T-cell (primary cell): ENCODE measurements at regions not wholly inside any gene's neighbourhood (a gene's known extent, or its start where the extent isn't known, plus 50 kb on each side); places are given as distances from the start of the nearest gene placed in this dataset.

ENCODE experiments used
- ATAC-seq, 4 experiments: fragments of 200-7000 bp in 3 of 4; fragments of 150-1000 bp in 1 of 4; cut with Tn5 transposase; replicated peaks in 1 of 4; 1 replicate in 3 of 4; 2 replicates in 1 of 4; pipeline ENCODE4 v1.10.0; 2021; ENCODE audit warnings: moderate library complexity in 3 of 4, mild to moderate bottlenecking in 2 of 4, moderate number of reproducible peaks in 1 of 4
- CTCF ChIA-PET, 2 donors: fragments of 300-600 bp; sonication (Branson Sonifier 250); formaldehyde crosslinking; loops; one replicate each; lab custom pipeline; 2022; ENCODE audit warnings: antibody characterized with exemption in 2 of 2; lab: Charles Lee
- POLR2A ChIA-PET, 2 donors: fragments of 300-600 bp; sonication (Branson Sonifier 250); formaldehyde crosslinking; loops; one replicate each; lab custom pipeline; 2022; ENCODE audit warnings: antibody characterized with exemption in 2 of 2; lab: Charles Lee
- DNase-seq, 35 experiments: peaks; one replicate each; pipeline versions ENCODE4 v3.0.0 to v3.0.0-alpha.2; 2013 to 2023
- H3K27ac ChIP-seq: one replicate; pipeline ENCODE4 v1.5.1; 2013; ENCODE audit warnings: low read length
- H3K27me3 ChIP-seq, 2 experiments: replicated peaks in 1 of 2; 1 replicate in 1 of 2; 2 replicates in 1 of 2; pipeline versions ENCODE4 v1.6.1 to v1.7.0; 2013; ENCODE audit warnings: low read length in 1 of 2, mixed read lengths in 1 of 2; ENCODE audit not compliant: control insufficient read depth in 2 of 2, insufficient read depth in 2 of 2; ENCODE audit errors: extremely low read depth in 1 of 2
- H3K36me3 ChIP-seq, 2 donors: 1 replicate in 1 of 2; 2 replicates in 1 of 2; pipeline versions ENCODE4 v1.6.1 to v1.7.0; 2013; ENCODE audit warnings: low read length in 1 of 2; ENCODE audit not compliant: control insufficient read depth in 2 of 2, insufficient read depth in 1 of 2; ENCODE audit errors: extremely low read depth in 1 of 2
- H3K4me1 ChIP-seq, 2 experiments: 1 replicate in 1 of 2; 2 replicates in 1 of 2; pipeline versions ENCODE4 v1.6.1 to v1.7.0; 2013; ENCODE audit warnings: low read length in 2 of 2, mixed read lengths in 1 of 2; ENCODE audit not compliant: insufficient read depth in 2 of 2, control insufficient read depth in 1 of 2; ENCODE audit errors: extremely low read depth in 1 of 2
- H3K4me3 ChIP-seq, 2 donors: 1 replicate in 1 of 2; 2 replicates in 1 of 2; pipeline versions ENCODE4 v1.5.1 to v1.7.0; 2013; ENCODE audit warnings: mild to moderate bottlenecking in 2 of 2, low read length in 1 of 2, moderate library complexity in 1 of 2; ENCODE audit not compliant: control insufficient read depth in 1 of 2; ENCODE audit errors: extremely low read depth in 1 of 2
- H3K9me3 ChIP-seq: 2 replicates; pipeline ENCODE4 v1.7.0; 2013
- H3K27ac Mint-ChIP-seq, 2 donors: one replicate each; pipeline ENCODE4 v1.8.0; 2020 to 2021; ENCODE audit warnings: mild to moderate bottlenecking in 2 of 2, mixed read lengths in 2 of 2
- H3K27me3 Mint-ChIP-seq, 2 donors: one replicate each; pipeline ENCODE4 v1.8.0; 2021 to 2022; ENCODE audit warnings: mixed read lengths in 2 of 2
- H3K36me3 Mint-ChIP-seq: one replicate; pipeline ENCODE4 v1.8.0; 2021; ENCODE audit warnings: mixed read lengths
- H3K4me1 Mint-ChIP-seq, 3 donors: one replicate each; pipeline ENCODE4 v1.8.0; 2020 to 2022; ENCODE audit warnings: mixed read lengths in 3 of 3, mild to moderate bottlenecking in 1 of 3
- H3K4me3 Mint-ChIP-seq, 3 donors: one replicate each; pipeline ENCODE4 v1.8.0; 2020 to 2022; ENCODE audit warnings: mild to moderate bottlenecking in 3 of 3, mixed read lengths in 3 of 3, moderate library complexity in 3 of 3
- H3K9me3 Mint-ChIP-seq, 3 donors: one replicate each; pipeline ENCODE4 v1.8.0; 2020 to 2022; ENCODE audit warnings: mixed read lengths in 3 of 3
- WGBS: methylation state at CpG from one replicate; pipeline ENCODE4 v1.1.5; 2013; ENCODE audit warnings: missing lambda C conversion rate; ENCODE audit not compliant: insufficient coverage; 5-methylcytosine and 5-hydroxymethylcytosine counted together

DNA sequence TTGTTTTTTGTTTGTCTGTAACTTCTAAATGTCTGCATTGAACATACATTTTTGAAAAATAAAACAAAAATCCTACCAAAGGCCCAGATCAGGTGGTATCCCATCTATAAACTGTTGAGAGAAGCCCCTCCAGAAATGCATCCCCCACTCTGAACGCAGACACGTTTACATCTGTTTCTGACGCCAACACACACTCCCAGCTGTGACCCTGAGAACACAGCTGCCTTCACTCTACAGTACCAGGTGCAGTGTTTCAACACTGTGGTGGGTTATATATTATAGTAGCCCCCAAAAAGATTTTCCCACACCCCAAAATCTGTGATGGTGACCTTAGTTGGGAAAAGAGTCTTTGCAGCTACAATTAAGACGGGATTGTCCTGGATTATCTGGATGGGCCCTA, 199.1 kb upstream of the JARID2 start:
- no peaks in the 10 kb centered on the region for H3K9me3 ChIP-seq
- H3K9me3 Mint-ChIP-seq: no peaks in the 10 kb centered on the region
- ATAC-seq: no peak
- 100% methylated on average over 1 of the region's 4 CpGs for WGBS
- H3K4me3 ChIP-seq: no peak overlapping the region
- H3K4me1 ChIP-seq: no peaks in the 10 kb centered on the region
- no peak overlapping the region for H3K27ac ChIP-seq
- no peaks in the 10 kb centered on the region for H3K36me3 Mint-ChIP-seq
- ChIA-PET CTCF (no interaction called here), POLR2A (no interaction called here)
- no peak overlapping the region for H3K4me3 Mint-ChIP-seq
- H3K27me3 Mint-ChIP-seq: no peaks in the 10 kb centered on the region
- H3K27me3 ChIP-seq: no peaks in the 10 kb centered on the region
- H3K27ac Mint-ChIP-seq: no peak overlapping the region
- DNase-seq: no peak
- H3K4me1 Mint-ChIP-seq: no peaks in the 10 kb centered on the region
- no peaks in the 10 kb centered on the region for H3K36me3 ChIP-seq

DNA sequence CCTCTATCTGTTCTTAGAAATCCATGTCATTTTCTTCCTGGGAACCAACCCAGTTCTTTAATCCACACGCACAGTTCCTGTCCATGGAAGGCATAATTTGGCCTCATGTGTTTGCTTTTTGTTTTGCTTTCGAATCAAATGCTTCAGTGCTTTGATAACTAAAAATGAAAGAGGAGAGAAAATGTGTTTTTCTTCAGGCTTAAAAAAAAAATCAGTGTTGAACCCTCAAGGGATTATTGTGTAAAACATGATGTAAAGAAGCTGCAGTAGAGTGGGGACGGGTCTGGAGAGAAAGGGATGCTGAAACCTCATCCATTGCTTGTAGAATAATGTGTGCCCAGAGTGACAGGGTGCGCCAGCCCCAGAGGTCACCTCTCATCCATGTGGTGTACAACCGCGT, 197.5 kb upstream of the JARID2 start:
- no peak overlapping the region for H3K4me3 ChIP-seq
- Mint-ChIP-seq H3K27me3 (no peaks in the 10 kb centered on the region), H3K4me3 (no peak overlapping the region), H3K27ac (no peak overlapping the region), H3K4me1 (no peaks in the 10 kb centered on the region), H3K9me3 (no peaks in the 10 kb centered on the region), H3K36me3 (no peaks in the 10 kb centered on the region)
- H3K27me3 ChIP-seq: no peaks in the 10 kb centered on the region
- ATAC-seq (no peak), DNase-seq (no peak)
- no peaks in the 10 kb centered on the region for H3K36me3 ChIP-seq
- POLR2A ChIA-PET: no interaction called here
- CTCF ChIA-PET: no interaction called here
- 96% methylated on average over 5 of the region's 6 CpGs for WGBS
- no peak overlapping the region for H3K27ac ChIP-seq
- no peaks in the 10 kb centered on the region for H3K9me3 ChIP-seq
- H3K4me1 ChIP-seq: no peaks in the 10 kb centered on the region

DNA sequence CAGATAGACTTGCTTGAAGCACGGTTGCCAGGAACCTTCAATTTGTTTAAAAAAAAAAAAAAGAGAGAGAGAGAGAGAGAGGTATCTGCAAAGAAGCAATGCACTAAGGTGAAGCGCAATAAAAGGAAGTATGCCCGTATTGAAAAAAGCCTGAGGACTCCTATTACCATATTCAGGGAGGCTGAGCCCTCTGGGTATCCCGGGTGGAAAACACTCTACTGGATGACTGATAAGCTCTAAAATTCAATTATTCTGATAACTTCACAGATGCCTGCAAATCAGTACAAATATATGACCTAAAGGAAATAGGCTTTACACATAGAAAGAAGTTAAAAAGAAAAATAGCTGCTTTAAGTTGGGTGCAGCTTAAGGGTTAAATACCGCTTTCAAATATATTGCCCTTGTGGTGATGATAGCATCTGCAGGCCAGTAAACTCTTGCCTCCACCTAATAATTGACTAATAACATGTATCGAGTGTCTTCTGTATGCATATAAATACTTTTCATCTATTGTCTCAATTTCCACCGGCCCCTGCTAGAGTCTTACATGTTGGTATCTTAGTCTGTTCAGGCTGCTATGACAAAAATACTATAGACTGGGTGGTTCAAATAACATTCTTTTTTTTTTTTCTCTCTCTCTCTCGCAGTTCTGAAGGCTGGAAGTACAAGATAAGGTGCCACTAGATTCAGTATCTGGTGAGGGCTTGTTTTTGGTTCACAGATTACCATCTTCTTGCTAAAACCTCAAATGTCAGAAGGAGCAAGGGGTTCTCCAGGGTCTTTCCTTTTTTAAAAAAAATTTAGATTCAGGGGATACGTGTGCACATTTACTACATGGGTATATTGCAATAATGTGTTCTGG, 187.4 kb upstream of the JARID2 start:
- H3K9me3 Mint-ChIP-seq: peaks cover 0 to 6% (median 0%) of the 10 kb centered on the region in 3 donors
- no peak overlapping the region for H3K27ac Mint-ChIP-seq
- Histone ChIP-seq H3K27me3 (no peaks in the 10 kb centered on the region), H3K4me1 (no peaks in the 10 kb centered on the region), H3K27ac (no peak overlapping the region), H3K36me3 (no peaks in the 10 kb centered on the region), H3K4me3 (no peak overlapping the region), H3K9me3 (no peaks in the 10 kb centered on the region)
- H3K36me3 Mint-ChIP-seq: no peaks in the 10 kb centered on the region
- H3K4me1 Mint-ChIP-seq: peaks cover 0 to 5% (median 0%) of the 10 kb centered on the region in 3 donors
- DNase-seq (no peak), ATAC-seq (no peak)
- CTCF ChIA-PET: no interaction called here
- H3K27me3 Mint-ChIP-seq: no peaks in the 10 kb centered on the region
- POLR2A ChIA-PET: no interaction called here
- H3K4me3 Mint-ChIP-seq: no peak overlapping the region
- WGBS: 0% methylated on average over 1 of the region's 9 CpGs

DNA sequence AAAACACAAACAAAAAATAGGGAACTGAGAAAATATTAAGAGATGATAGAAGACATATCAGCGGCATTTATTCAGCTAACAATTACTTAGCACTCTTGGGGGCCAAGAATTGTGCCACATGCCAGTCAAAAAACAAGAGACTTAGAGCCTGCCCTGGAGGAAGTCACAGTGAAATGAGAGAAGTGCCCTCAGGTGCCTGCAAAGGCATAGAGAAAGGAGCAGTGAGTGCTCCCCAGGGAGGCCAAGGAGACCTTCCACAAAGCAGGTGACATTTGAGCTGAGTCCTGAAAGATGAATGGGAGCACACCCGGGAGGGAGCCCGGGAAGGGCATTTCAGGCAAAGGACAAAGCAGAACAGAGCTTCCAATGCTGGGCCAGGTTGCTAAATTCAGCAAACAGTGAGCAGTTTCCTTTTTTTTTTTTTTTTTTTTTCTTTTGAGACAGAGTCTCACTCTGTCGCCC, 184.7 kb upstream of the JARID2 start:
- Mint-ChIP-seq H3K36me3 (no peaks in the 10 kb centered on the region), H3K4me1 (peaks cover 0 to 5% (median 0%) of the 10 kb centered on the region in 3 donors), H3K4me3 (no peak overlapping the region), H3K27ac (no peak overlapping the region), H3K9me3 (peaks cover 0 to 6% (median 0%) of the 10 kb centered on the region in 3 donors), H3K27me3 (no peaks in the 10 kb centered on the region)
- Histone ChIP-seq H3K4me1 (no peaks in the 10 kb centered on the region), H3K27ac (no peak overlapping the region), H3K36me3 (no peaks in the 10 kb centered on the region), H3K4me3 (no peak overlapping the region), H3K9me3 (no peaks in the 10 kb centered on the region), H3K27me3 (no peaks in the 10 kb centered on the region)
- DNase-seq (no peak), ATAC-seq (no peak)
- ChIA-PET POLR2A (no interaction called here), CTCF (interaction anchor here in 1 of 2 donors (0.7 kb wide), 1 partner anchor 132 kb away, joined by 3 read pairs; no protein-coding TSS in a partner anchor)
- WGBS: no CpG with 5 or more reads among the region's 4 CpGs

DNA sequence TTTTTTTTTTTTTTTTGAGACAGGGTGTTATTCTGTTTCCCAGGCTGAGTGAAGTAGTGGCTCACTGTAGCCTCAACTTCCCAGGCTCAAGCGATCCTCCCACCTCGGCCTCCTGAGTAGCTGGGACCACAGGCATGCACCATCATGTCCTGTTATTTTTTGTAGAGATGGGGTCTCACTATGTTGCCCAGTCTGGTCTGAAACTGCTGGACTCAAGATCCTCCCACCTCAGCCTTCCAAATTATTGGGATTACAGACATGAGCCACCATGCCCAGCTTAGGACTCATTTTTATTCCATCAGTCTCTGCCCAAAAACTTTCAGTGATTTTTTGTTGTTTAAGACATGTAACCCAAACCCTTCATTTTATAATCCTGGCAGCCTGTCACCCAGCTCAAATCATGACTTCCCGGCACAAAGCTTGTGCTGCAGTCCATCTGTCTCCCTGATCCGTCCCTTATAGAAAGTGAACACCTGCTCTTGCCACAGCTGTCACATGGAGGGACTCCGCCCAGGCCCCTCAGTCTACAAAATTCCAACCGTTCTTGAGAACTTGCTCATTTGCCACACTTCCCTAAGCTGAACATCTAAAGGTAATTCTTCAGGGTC, 183.9 kb upstream of the JARID2 start:
- Mint-ChIP-seq H3K9me3 (peaks cover 0 to 6% (median 0%) of the 10 kb centered on the region in 3 donors), H3K27me3 (peaks cover 0 to under 1% of the 10 kb centered on the region in 2 donors), H3K36me3 (no peaks in the 10 kb centered on the region), H3K4me1 (peaks cover 0 to 5% (median 0%) of the 10 kb centered on the region in 3 donors), H3K4me3 (no peak overlapping the region), H3K27ac (no peak overlapping the region)
- DNase-seq: no peak
- peaks cover 0 to 3% of the 10 kb centered on the region in 2 experiments for H3K27me3 ChIP-seq
- no peak overlapping the region for H3K4me3 ChIP-seq
- ChIA-PET CTCF (interaction anchor here in 1 of 2 donors (0.7 kb wide), 1 partner anchor 133 kb away, joined by 3 read pairs; no protein-coding TSS in a partner anchor), POLR2A (no interaction called here)
- 96% methylated on average over 3 of the region's 6 CpGs for WGBS
- H3K4me1 ChIP-seq: no peaks in the 10 kb centered on the region
- H3K36me3 ChIP-seq: no peaks in the 10 kb centered on the region
- ATAC-seq: no peak
- H3K27ac ChIP-seq: no peak overlapping the region
- no peaks in the 10 kb centered on the region for H3K9me3 ChIP-seq

DNA sequence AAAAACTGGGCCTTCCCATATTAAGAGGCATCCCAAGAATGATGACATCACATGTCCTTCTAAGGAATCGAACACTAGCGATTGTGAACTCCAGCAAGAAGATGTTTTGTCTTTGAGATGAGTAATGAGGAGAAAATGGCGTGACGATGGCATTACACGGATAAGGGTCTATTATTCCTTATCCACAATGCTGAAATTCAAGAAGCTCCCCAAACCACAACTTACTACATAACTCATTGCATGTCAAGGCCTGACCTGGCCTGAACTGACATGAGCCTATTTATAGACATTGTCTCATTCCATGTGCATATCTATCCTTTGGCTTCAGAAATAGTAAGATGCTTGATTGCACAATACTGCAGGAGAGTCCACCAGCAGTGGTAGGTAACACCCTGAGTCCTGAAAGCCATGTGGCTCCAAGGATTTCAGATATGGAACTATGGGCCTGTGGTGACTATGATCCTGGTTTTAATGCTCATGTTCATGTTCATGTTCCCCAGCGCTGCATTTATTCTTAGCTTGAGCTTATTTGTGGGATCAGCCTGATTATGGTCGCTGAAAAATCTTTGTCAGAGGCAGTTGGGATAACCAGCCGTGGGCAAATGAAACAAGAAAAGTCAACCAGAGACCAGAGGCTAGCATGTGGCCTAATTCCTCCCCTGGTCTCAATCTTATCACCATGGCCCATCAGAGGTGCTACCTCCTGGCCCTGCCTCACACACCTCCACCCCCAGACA, 183.2 kb upstream of the JARID2 start:
- H3K9me3 Mint-ChIP-seq: peaks cover 0 to 6% (median 0%) of the 10 kb centered on the region in 3 donors
- CTCF ChIA-PET: no interaction called here

More for the DNA sequence above, 183.2 kb upstream of the JARID2 start:
- WGBS: 89% methylated on average over 3 of the region's 8 CpGs
- Histone ChIP-seq H3K27me3 (peaks cover 0 to 5% of the 10 kb centered on the region in 2 experiments), H3K27ac (no peak overlapping the region), H3K9me3 (no peaks in the 10 kb centered on the region), H3K4me1 (no peaks in the 10 kb centered on the region), H3K4me3 (no peak overlapping the region), H3K36me3 (no peaks in the 10 kb centered on the region)
- peaks cover 0 to 2% of the 10 kb centered on the region in 2 donors for H3K27me3 Mint-ChIP-seq
- H3K4me1 Mint-ChIP-seq: peaks cover 0 to 5% (median 0%) of the 10 kb centered on the region in 3 donors
- POLR2A ChIA-PET: no interaction called here
- ATAC-seq (no peak), DNase-seq (no peak)
- no peak overlapping the region for H3K4me3 Mint-ChIP-seq
- no peaks in the 10 kb centered on the region for H3K36me3 Mint-ChIP-seq
- H3K27ac Mint-ChIP-seq: no peak overlapping the region
